ENCODE measurements at regions not wholly inside any gene's neighbourhood (a gene's known extent, or its start where the extent isn't known, plus 50 kb on each side); places are given as distances from the start of the nearest gene placed in this dataset.

- in situ Hi-C loops (cut with HindIII; ENCODE audit: extremely low pct_ligation_motif_present, low pct_unique_long_range_greater_than_20kb) (no loop called here), intact Hi-C loops (cut with micrococcal nuclease; ENCODE audit: unreplicated experiment) (no loop called here)
- Histone ChIP-seq H4K20me1 (ENCODE audit: insufficient read depth, low read length) (no peaks in the 10 kb centered on the region), H3K4me2 (ENCODE audit: low read depth, low read length) (no peak overlapping the region), H3K27me3 (ENCODE audit: control insufficient read depth in 1 of 2, insufficient read depth in 2 of 2, low read length in 2 of 2) (no peaks in the 10 kb centered on the region), H3K79me2 (ENCODE audit: insufficient read depth, low read length) (no peaks in the 10 kb centered on the region), H2AFZ (ENCODE audit: low read length) (no peak overlapping the region), H3K4me3 (replicated peaks in 1 of 3; ENCODE audit: insufficient read depth in 1 of 3, low read depth in 2 of 3, low read length in 3 of 3) (no peak overlapping the region), H3K9ac (ENCODE audit: insufficient read depth, low read depth, low read length) (no peak overlapping the region), H3K27ac (ENCODE audit: extremely low read length, insufficient read depth, low read length) (no peak overlapping the region), H3K9me3 (ENCODE audit: low read length) (peaks cover 46% of the 10 kb centered on the region), H3K4me1 (ENCODE audit: insufficient read depth, low read length) (no peaks in the 10 kb centered on the region), H3K36me3 (replicated peaks in 1 of 2; ENCODE audit: control insufficient read depth in 1 of 2, insufficient read depth in 2 of 2, low read length in 2 of 2) (no peaks in the 10 kb centered on the region)
- DNase-seq (ENCODE audit: low spot score) = no peak
- CTCF ChIA-PET (ENCODE audit: low intra/inter-chr PET ratio, low total read pairs) = no interaction called here
- POLR2A ChIA-PET = no interaction called here
- no peak for ATAC-seq
- WGBS (ENCODE audit: low lambda C conversion rate) = 2% methylated on average over 2 of the region's 2 CpGs
- no peak for FAIRE-seq
- no peak for TF ChIP-seq ZNF784 (CRISPR knock-in tag; IDR thresholded peaks at IDR 0.05; ENCODE audit: borderline replicate concordance)
- no TSS peak for BruUV-seq (replicated peaks)
Measured at GRCh38 chr4:167602157-167602556, 367.9 kb upstream of the SPOCK3 start.

GRCh38 chr4:167606551-167606950 lies 372.3 kb upstream of the SPOCK3 start:
- FAIRE-seq = no peak
- no peak overlapping the region for H3K4me3 ChIP-seq (replicated peaks in 1 of 3; ENCODE audit: insufficient read depth in 1 of 3, low read depth in 2 of 3, low read length in 3 of 3)
- ATAC-seq = no peak
- no peaks in the 10 kb centered on the region for H3K36me3 ChIP-seq (replicated peaks in 1 of 2; ENCODE audit: control insufficient read depth in 1 of 2, insufficient read depth in 2 of 2, low read length in 2 of 2)
- ChIA-PET POLR2A (no interaction called here), CTCF (ENCODE audit: low intra/inter-chr PET ratio, low total read pairs) (no interaction called here)
- H3K79me2 ChIP-seq (ENCODE audit: insufficient read depth, low read length) = no peaks in the 10 kb centered on the region
- no peak overlapping the region for H3K9ac ChIP-seq (ENCODE audit: insufficient read depth, low read depth, low read length)
- in situ Hi-C loops (cut with HindIII; ENCODE audit: extremely low pct_ligation_motif_present, low pct_unique_long_range_greater_than_20kb) = no loop called here
- no peak overlapping the region for H3K4me2 ChIP-seq (ENCODE audit: low read depth, low read length)
- no peaks in the 10 kb centered on the region for H3K4me1 ChIP-seq (ENCODE audit: insufficient read depth, low read length)
- no peak overlapping the region for H3K27ac ChIP-seq (ENCODE audit: extremely low read length, insufficient read depth, low read length)
- no peak for DNase-seq (ENCODE audit: low spot score)
- H4K20me1 ChIP-seq (ENCODE audit: insufficient read depth, low read length) = no peaks in the 10 kb centered on the region
- intact Hi-C loops (cut with micrococcal nuclease; ENCODE audit: unreplicated experiment) = no loop called here
- no peaks in the 10 kb centered on the region for H3K27me3 ChIP-seq (ENCODE audit: control insufficient read depth in 1 of 2, insufficient read depth in 2 of 2, low read length in 2 of 2)
- TF ChIP-seq ZNF747 (CRISPR knock-in tag; IDR thresholded peaks at IDR 0.05; ENCODE audit: borderline replicate concordance) (no peak), NONO (IDR thresholded peaks at IDR 0.05) (no peak), NONO (CRISPR knock-in tag; conservative IDR thresholded peaks at IDR 0.05) (no peak), MED8 (CRISPR knock-in tag; IDR thresholded peaks at IDR 0.05; ENCODE audit: insufficient replicate concordance) (no peak), ZNF335 (CRISPR knock-in tag; IDR thresholded peaks at IDR 0.05) (no peak), CREM (IDR thresholded peaks at IDR 0.05) (no peak), CREM (CRISPR knock-in tag; IDR thresholded peaks at IDR 0.05) (no peak), HOXA9 (CRISPR knock-in tag; IDR thresholded peaks at IDR 0.05; ENCODE audit: borderline replicate concordance) (no peak), ZBTB7B (CRISPR knock-in tag; IDR thresholded peaks at IDR 0.05) (no peak), NFAT5 (CRISPR knock-in tag; IDR thresholded peaks at IDR 0.05) (no peak), ZNF180 (CRISPR knock-in tag; IDR thresholded peaks at IDR 0.05; ENCODE audit: borderline replicate concordance, low read depth) (no peak), CHCHD3 (CRISPR knock-in tag; IDR thresholded peaks at IDR 0.05) (no peak)
- H3K9me3 ChIP-seq (ENCODE audit: low read length) = peaks cover 25% of the 10 kb centered on the region
- BruUV-seq (replicated peaks) = no TSS peak
- 14% methylated on average over 4 of the region's 4 CpGs for WGBS (ENCODE audit: low lambda C conversion rate)
- H2AFZ ChIP-seq (ENCODE audit: low read length) = no peak overlapping the region

All from HepG2 (cell line).